ENCODE measurements at regions not wholly inside any gene's neighbourhood (a gene's known extent, or its start where the extent isn't known, plus 50 kb on each side); places are given as distances from the start of the nearest gene placed in this dataset.

DNA sequence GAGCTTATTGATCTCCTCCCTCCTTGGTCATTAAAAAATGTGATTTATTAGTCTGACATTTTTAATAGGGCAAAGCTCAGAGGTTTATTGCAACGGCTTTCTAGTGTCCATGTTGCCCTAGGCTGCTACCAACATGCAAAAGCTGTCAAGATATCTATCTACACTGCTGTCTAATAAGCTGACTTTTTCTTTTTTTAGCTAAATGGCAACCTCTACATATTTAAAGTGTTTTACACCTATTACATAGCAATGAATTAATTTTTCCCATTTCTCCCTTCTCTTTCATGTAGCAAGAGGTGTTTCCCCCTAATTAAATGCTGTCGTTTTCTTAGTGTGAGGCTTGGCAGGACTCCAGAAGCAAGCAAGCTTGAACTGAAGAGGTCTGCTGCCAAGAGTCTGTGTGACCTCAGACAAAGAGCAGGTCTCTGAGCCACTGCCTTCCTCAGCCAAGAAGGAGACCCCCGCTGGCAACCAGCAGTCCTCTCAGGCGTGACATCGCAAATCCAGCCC is 79.4 kb downstream of the GAS1 start:
- Histone ChIP-seq H3K27me3 (replicated peaks in 1 of 7) (no peaks in the 10 kb centered on the region), H3K4me1 (no peaks in the 10 kb centered on the region), H3K36me3 (no peaks in the 10 kb centered on the region), H3K27ac (no peak overlapping the region), H3K4me3 (no peak overlapping the region), H3K9me3 (no peaks in the 10 kb centered on the region)
- WGBS, 5 donors, result 53 to 67% (median 59%) methylated on average over 5 of the region's 5 CpGs
- no peak for DNase-seq
- intact Hi-C loops (cut with DNase I; ENCODE audit: low total_unique reads), result no loop called here
- no peak for TF ChIP-seq POLR2AphosphoS5 (IDR thresholded peaks at IDR 0.05)

DNA sequence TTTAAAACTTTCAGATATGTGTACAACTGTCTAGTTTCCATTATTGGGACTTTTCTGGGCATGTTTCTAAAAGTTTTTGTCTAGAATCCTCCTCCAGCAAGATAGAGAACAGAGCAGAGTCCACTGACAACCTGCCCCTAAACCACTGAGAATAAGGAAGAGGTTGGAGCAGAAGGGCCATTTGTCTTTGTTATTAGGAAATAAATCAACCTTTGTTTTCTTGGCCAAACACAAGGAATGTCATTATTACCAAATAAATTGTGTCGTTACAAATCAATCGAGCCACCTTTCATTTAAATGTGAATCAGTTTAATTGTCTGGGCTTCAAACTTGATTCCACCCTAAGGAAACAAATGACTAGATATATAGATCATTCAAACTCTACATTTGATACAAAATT is 81.4 kb downstream of the GAS1 start:
- Histone ChIP-seq H3K9me3 (no peaks in the 10 kb centered on the region), H3K4me3 (no peak overlapping the region), H3K27ac (no peak overlapping the region), H3K36me3 (no peaks in the 10 kb centered on the region), H3K4me1 (no peaks in the 10 kb centered on the region), H3K27me3 (replicated peaks in 1 of 7) (peaks cover 0 to 4% (median 0%) of the 10 kb centered on the region in 7 donors)
- 68 to 84% (median 80%) methylated on average over 2 of the region's 2 CpGs for WGBS, 5 donors
- TF ChIP-seq, protein P1, sequence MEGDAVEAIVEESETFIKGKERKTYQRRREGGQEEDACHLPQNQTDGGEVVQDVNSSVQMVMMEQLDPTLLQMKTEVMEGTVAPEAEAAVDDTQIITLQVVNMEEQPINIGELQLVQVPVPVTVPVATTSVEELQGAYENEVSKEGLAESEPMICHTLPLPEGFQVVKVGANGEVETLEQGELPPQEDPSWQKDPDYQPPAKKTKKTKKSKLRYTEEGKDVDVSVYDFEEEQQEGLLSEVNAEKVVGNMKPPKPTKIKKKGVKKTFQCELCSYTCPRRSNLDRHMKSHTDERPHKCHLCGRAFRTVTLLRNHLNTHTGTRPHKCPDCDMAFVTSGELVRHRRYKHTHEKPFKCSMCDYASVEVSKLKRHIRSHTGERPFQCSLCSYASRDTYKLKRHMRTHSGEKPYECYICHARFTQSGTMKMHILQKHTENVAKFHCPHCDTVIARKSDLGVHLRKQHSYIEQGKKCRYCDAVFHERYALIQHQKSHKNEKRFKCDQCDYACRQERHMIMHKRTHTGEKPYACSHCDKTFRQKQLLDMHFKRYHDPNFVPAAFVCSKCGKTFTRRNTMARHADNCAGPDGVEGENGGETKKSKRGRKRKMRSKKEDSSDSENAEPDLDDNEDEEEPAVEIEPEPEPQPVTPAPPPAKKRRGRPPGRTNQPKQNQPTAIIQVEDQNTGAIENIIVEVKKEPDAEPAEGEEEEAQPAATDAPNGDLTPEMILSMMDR (IDR thresholded peaks at IDR 0.05 in 8 of 11, conservative IDR thresholded peaks at IDR 0.05 in 3 of 11), result no peak
- TF ChIP-seq POLR2AphosphoS5 (IDR thresholded peaks at IDR 0.05) (no peak), POLR2A (IDR thresholded peaks at IDR 0.05) (no peak)
- intact Hi-C loops (cut with DNase I; ENCODE audit: low total_unique reads), result no loop called here
- no peak for DNase-seq

DNA sequence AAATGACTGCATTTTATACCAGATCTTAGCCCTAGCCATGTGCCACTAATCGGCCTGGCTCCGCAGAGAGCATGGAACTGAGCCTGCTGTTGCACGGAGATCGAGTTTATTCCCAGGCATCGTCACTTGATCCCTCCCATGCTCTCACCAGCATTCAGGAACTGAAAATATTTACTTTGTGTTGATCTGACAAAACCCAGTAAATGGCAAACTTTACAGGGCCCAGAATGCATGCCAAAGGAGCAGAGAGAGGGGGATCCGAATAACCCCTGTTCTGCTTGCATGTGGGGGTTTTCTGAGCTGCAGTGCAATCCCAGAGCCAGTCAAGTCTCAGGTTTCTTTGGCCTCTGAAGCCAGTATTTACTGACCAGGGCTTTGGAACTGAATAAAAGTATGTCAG is 87.3 kb downstream of the GAS1 start:
- no peaks in the 10 kb centered on the region for H3K36me3 ChIP-seq
- no peak overlapping the region for H3K27ac ChIP-seq
- no peak overlapping the region for H3K4me3 ChIP-seq
- 84 to 87% (median 85%) methylated on average over 6 of the region's 6 CpGs for WGBS, 5 donors
- H3K9me3 ChIP-seq, result no peaks in the 10 kb centered on the region
- DNase-seq, result no peak
- TF ChIP-seq, protein P1 (IDR thresholded peaks at IDR 0.05 in 8 of 11, conservative IDR thresholded peaks at IDR 0.05 in 3 of 11), result no peak
- TF ChIP-seq POLR2A (IDR thresholded peaks at IDR 0.05) (no peak), POLR2AphosphoS5 (IDR thresholded peaks at IDR 0.05) (no peak)
- intact Hi-C loops (cut with DNase I; ENCODE audit: low total_unique reads), result no loop called here
- no peaks in the 10 kb centered on the region for H3K4me1 ChIP-seq
- peaks cover 0 to 13% (median 0%) of the 10 kb centered on the region in 7 donors for H3K27me3 ChIP-seq (replicated peaks in 1 of 7)

DNA sequence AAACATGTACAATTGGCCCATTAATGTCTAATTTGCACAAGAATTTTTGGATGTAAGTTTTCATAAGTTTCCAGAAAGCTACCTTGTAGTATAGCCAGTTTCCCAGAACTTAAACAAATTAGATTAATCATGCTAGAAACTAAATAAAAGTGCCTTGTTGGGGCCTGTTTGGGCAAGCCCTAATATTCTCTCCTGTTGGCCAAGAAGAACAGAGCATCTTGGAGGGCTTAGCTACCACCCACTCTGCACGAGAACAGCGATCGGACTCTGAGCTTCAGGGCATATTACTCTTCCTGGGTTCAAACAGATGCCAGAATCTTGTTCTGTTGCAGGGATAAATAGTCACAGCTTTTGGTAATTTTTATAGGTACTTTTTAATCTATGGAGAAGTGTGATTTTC is 88.2 kb downstream of the GAS1 start:
- no peaks in the 10 kb centered on the region for H3K9me3 ChIP-seq
- no peaks in the 10 kb centered on the region for H3K4me1 ChIP-seq
- H3K36me3 ChIP-seq, result no peaks in the 10 kb centered on the region
- peaks cover 0 to 13% (median 0%) of the 10 kb centered on the region in 7 donors for H3K27me3 ChIP-seq (replicated peaks in 1 of 7)
- whole genome bisulfite sequencing, 5 donors, result 86 to 98% (median 91%) methylated on average over 3 of the region's 3 CpGs
- no peak for DNase-seq
- no peak overlapping the region for H3K4me3 ChIP-seq
- intact Hi-C loops (cut with DNase I; ENCODE audit: low total_unique reads), result no loop called here
- H3K27ac ChIP-seq, result no peak overlapping the region
- TF ChIP-seq POLR2AphosphoS5 (IDR thresholded peaks at IDR 0.05), result no peak
- TF ChIP-seq, protein P1 (IDR thresholded peaks at IDR 0.05 in 8 of 11, conservative IDR thresholded peaks at IDR 0.05 in 3 of 11), result no peak
- no peak for TF ChIP-seq POLR2A (IDR thresholded peaks at IDR 0.05)

DNA sequence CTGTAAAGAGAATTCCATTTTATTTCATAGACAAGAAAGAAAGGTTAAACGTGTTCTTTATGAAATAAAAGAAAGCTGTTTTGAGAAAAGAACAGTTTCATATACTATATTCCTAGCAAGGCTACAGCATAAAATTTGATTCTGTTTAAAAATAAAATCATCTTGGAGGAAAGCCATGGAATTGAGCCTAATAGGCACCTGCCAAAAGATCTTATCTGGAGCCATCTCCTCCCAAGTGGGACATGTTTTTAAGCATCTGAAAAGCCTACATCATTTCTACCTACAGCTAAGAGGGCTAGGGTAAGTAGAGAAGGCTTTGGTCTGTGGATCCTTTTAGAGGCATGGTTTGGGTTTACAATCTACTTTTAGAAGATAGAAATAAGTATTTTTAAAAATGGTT is 89.3 kb downstream of the GAS1 start:
- 70 to 75% (median 74%) methylated on average over 1 of the region's 1 CpG for WGBS, 5 donors
- Histone ChIP-seq H3K9me3 (no peaks in the 10 kb centered on the region), H3K4me3 (no peak overlapping the region), H3K27ac (no peak overlapping the region), H3K4me1 (no peaks in the 10 kb centered on the region), H3K27me3 (replicated peaks in 1 of 7) (peaks cover 0 to 13% (median 0%) of the 10 kb centered on the region in 7 donors), H3K36me3 (no peaks in the 10 kb centered on the region)
- TF ChIP-seq, protein P1 (IDR thresholded peaks at IDR 0.05 in 8 of 11, conservative IDR thresholded peaks at IDR 0.05 in 3 of 11), result no peak
- TF ChIP-seq POLR2AphosphoS5 (IDR thresholded peaks at IDR 0.05) (no peak), POLR2A (IDR thresholded peaks at IDR 0.05) (no peak)
- intact Hi-C loops (cut with DNase I; ENCODE audit: low total_unique reads), result no loop called here
- DNase-seq, result no peak

All from spleen (tissue), 11 donors.